Activated CD4-positive, alpha-beta T cell treated with anti-CD3 and anti-CD28 coated beads for 36 hours (primary cell): ENCODE measurements at regions not wholly inside any gene's neighbourhood (a gene's known extent, or its start where the extent isn't known, plus 50 kb on each side); places are given as distances from the start of the nearest gene placed in this dataset.

Source experiments
- ATAC-seq: fragments of 200-7000 bp; cut with Tn5 transposase; one replicate; pipeline ENCODE4 v1.10.0; 2021; ENCODE audit warnings: mild to moderate bottlenecking, moderate library complexity
- CTCF ChIA-PET: fragments of 350-600 bp; sonication (Branson Sonifier 250); formaldehyde crosslinking; loops from one replicate; lab custom pipeline; 2021; ENCODE audit warnings: antibody characterized with exemption; lab: Charles Lee
- POLR2A ChIA-PET: fragments of 350-600 bp; sonication (Branson Sonifier 250); formaldehyde crosslinking; loops from one replicate; lab custom pipeline; 2021; ENCODE audit warnings: antibody characterized with exemption, inconsistent platforms; lab: Charles Lee
- DNase-seq: peaks from one replicate; pipeline ENCODE4 v3.0.0-alpha.2; 2020
- H3K27ac Mint-ChIP-seq: one replicate; pipeline ENCODE4 v1.8.0; 2021; ENCODE audit warnings: mixed read lengths
- H3K27me3 Mint-ChIP-seq: one replicate; pipeline ENCODE4 v1.8.0; 2021; ENCODE audit warnings: mixed read lengths
- H3K36me3 Mint-ChIP-seq: one replicate; pipeline ENCODE4 v1.8.0; 2021; ENCODE audit warnings: low read depth, mixed read lengths
- H3K4me1 Mint-ChIP-seq: one replicate; pipeline ENCODE4 v1.8.0; 2021; ENCODE audit warnings: mixed read lengths
- H3K4me3 Mint-ChIP-seq: one replicate; pipeline ENCODE4 v1.8.0; 2021; ENCODE audit warnings: mild to moderate bottlenecking, moderate library complexity, mixed read lengths
- H3K9me3 Mint-ChIP-seq: one replicate; pipeline ENCODE4 v1.8.0; 2021; ENCODE audit warnings: low read depth, mixed read lengths
- intact Hi-C, 2 experiments: fragments of 100-400 bp; cut with DNase I in 1 of 2; cut with micrococcal nuclease in 1 of 2; formaldehyde crosslinking; loops; one replicate each; pipeline versions ENCODE4 v1.14.2 to v1.15.1; 2022 to 2024; cut with DNase I, micrococcal nuclease

DNA sequence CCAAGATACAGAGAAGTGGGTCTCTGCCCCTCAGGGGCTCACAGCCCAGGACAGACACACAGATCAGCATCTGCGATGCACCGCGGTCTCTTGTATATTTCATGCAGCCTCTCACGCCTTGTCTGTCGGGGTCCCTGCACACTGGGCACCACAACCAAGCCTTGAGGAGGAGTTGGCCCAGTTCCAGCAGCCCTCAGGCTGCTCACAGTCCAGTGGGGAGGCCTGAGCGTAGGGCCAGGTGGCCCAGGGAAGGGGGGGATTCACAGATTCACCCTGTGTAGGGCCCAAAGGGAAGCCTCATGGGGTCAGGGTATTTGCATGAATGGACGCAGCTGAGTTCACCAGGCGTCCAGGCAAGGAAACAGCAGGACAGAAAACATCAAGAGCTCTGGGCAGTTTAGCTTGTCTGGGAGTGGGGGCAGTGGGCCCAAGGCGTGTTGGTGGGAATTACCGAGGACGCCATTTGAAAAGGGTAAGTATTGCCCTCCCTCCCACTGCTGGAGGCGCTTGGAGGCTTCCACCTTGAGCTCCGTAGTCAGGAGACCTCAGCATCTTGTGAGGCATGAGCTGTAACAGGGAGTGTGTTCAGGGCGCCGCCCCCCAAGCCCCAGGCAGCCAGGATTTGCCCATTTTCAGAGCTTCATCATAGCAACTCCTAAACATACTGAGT, 129.1 kb upstream of the CHST15 start:
- POLR2A ChIA-PET: interaction anchor here (1.3 kb wide), 1 partner anchor 9 kb away, joined by 3 read pairs; no protein-coding TSS in a partner anchor
- peaks cover 11% of the 10 kb centered on the region for H3K9me3 Mint-ChIP-seq
- CTCF ChIA-PET: interaction anchor here (0.7 kb wide), 1 partner anchor 97 kb away, joined by 3 read pairs; no protein-coding TSS in a partner anchor
- DNase-seq (no peak), ATAC-seq (no peak)
- no peak overlapping the region for H3K27ac Mint-ChIP-seq
- intact Hi-C loops: loop anchor here in 1 of 2 experiments (10.0 kb wide), 1 partner anchor 228 kb away; no protein-coding TSS in a partner anchor
- peaks cover 6% of the 10 kb centered on the region for H3K27me3 Mint-ChIP-seq
- no peaks in the 10 kb centered on the region for H3K36me3 Mint-ChIP-seq
- no peak overlapping the region for H3K4me3 Mint-ChIP-seq
- no peaks in the 10 kb centered on the region for H3K4me1 Mint-ChIP-seq

DNA sequence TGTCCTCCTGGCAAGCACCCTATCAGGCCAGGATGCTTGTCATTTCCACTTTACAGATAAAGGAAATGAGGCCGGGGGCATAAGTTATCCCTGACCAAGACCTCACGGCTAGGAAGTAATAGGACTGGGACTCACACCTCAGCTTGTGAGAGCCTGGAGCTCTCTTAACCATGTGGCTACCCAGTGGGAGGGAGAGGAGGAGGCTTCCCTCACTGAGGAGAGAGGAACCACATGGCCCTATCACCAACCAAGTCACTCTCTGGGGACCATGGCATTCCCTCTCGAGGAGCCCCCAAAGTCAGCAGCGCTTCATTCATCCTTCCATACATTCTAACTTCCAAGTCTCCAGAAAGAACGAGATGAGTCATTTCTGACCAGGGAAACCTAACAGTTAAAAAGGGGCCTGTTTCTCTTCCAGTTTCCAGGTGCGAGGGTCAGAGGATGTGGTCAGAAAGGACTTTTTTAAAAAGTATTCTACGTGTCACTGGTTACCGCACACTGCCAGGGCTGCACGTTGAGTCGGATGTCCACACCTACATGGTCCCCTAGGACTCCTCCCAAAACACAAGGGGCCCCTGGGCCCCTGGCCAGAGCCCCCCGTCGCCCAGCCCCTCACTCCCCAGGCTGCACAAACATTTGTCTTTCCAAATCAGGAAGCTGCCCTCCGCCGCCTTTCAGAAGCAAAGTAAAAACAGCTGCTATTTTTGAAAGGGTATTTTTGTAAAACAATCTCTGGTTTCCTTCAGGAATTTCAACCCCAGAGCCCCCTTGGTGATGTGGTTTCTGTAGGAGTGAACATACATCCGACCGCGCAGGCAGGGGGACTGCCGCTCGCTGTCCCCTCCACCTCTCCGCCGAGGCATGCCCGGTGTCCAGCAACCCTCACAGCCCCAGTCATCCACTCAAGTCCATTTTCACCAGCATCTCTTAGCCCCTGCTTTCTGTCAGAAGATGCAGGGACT, 128.2 kb upstream of the CHST15 start:
- intact Hi-C loops: loop anchor here in 1 of 2 experiments (10.0 kb wide), 1 partner anchor 227 kb away; no protein-coding TSS in a partner anchor
- Mint-ChIP-seq H3K27me3 (peaks cover 8% of the 10 kb centered on the region), H3K4me1 (no peaks in the 10 kb centered on the region), H3K4me3 (no peak overlapping the region), H3K27ac (no peak overlapping the region), H3K9me3 (peaks cover 3% of the 10 kb centered on the region), H3K36me3 (no peaks in the 10 kb centered on the region)
- DNase-seq (no peak), ATAC-seq (no peak)
- POLR2A ChIA-PET: no interaction called here
- CTCF ChIA-PET: no interaction called here

DNA sequence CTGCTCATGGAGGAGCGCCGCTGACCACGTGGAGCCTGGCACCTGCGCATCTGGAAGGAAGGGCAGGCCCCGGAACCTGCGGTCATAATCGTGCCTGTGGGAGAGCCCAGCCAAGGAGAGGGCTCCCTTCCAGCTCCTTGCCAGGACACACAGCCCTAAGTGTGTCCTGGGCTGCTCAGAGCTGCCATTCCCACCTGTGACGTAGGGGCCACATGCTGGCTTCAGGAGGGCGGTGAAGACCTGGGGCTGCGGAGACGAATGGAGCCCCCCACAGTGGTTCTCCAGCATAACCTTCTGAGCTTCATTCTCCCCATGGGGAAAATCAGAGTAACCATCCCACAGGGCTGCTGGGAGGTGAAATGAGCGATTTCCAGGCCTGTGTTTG, 127.6 kb upstream of the CHST15 start:
- Mint-ChIP-seq H3K4me3 (no peak overlapping the region), H3K4me1 (no peaks in the 10 kb centered on the region), H3K36me3 (no peaks in the 10 kb centered on the region), H3K27ac (no peak overlapping the region), H3K9me3 (no peaks in the 10 kb centered on the region), H3K27me3 (peaks cover 6% of the 10 kb centered on the region)
- DNase-seq: no peak
- no peak for ATAC-seq
- ChIA-PET CTCF (no interaction called here), POLR2A (no interaction called here)
- intact Hi-C loops: loop anchor here in 1 of 2 experiments (10.0 kb wide), 1 partner anchor 226 kb away; no protein-coding TSS in a partner anchor

DNA sequence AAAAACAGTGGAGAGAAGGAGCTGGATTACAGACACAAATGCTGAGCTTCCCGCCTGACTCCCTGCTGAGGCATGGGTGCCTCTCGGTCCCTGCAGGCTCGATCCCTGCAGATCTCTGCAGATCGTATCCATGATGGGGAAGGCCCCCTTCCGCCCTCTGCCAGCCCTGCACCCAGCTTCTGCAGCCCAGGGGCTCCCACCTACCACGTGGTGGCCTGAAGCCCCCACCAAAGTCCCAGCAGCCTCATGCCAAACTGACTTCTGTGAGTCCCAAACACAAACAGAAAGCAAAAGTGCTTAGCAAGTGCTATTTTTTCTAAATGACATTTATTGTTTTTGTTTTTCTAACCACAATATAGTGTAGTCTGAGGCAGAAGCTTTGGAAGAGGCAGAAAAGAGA, 127.1 kb upstream of the CHST15 start:
- CTCF ChIA-PET: no interaction called here
- Mint-ChIP-seq H3K27ac (no peak overlapping the region), H3K27me3 (peaks cover 5% of the 10 kb centered on the region), H3K9me3 (no peaks in the 10 kb centered on the region), H3K36me3 (no peaks in the 10 kb centered on the region), H3K4me1 (no peaks in the 10 kb centered on the region), H3K4me3 (no peak overlapping the region)
- DNase-seq (no peak), ATAC-seq (no peak)
- intact Hi-C loops: loop anchor here in 1 of 2 experiments (10.0 kb wide), 1 partner anchor 226 kb away; no protein-coding TSS in a partner anchor
- POLR2A ChIA-PET: no interaction called here

DNA sequence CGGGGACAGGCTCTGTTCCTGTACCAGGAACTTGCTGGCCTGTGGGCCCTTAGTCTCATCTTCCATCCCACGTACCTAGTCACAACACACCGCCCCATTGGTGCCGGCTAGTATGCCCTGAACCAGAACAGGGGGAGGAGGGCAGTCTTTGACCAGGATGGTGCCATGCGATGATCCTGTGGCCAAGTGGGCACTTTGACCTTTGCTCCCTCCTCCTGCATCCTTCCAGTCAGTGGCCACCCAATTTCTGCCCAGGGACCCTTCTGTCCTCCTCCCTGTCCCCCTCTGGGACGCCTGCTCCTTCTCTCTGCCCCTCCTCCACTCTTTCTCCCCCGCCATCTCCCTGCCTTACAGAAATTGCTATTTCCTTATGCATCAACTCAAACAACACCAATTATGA, 126.3 kb upstream of the CHST15 start:
- no peak overlapping the region for H3K27ac Mint-ChIP-seq
- intact Hi-C loops: loop anchor here in 1 of 2 experiments (10.0 kb wide), 1 partner anchor 225 kb away; no protein-coding TSS in a partner anchor
- H3K27me3 Mint-ChIP-seq: peaks cover 5% of the 10 kb centered on the region
- no peaks in the 10 kb centered on the region for H3K9me3 Mint-ChIP-seq
- ChIA-PET POLR2A (no interaction called here), CTCF (no interaction called here)
- H3K4me3 Mint-ChIP-seq: no peak overlapping the region
- H3K36me3 Mint-ChIP-seq: no peaks in the 10 kb centered on the region
- ATAC-seq: no peak
- H3K4me1 Mint-ChIP-seq: no peaks in the 10 kb centered on the region
- DNase-seq: no peak

DNA sequence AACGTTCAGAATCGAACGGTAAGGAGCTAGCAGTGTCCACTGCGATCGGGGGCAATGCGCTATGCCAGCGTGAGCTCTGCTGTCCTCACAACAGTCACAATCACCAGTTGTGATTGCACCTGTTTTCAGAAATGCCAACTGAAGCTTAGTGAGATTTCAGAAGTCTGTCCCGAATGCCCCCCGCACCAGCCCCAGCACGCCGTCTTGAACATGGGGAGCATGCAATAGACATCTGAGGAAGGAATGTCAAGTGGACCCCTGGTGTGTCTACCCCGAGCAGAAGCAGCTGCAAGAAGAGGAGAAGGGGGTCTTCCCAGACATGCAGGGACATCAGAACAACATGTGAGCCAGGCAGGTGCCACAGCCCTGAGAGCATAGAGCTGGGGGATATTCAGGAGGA, 125.7 kb upstream of the CHST15 start:
- Mint-ChIP-seq H3K4me3 (no peak overlapping the region), H3K27ac (no peak overlapping the region), H3K9me3 (no peaks in the 10 kb centered on the region), H3K4me1 (no peaks in the 10 kb centered on the region), H3K27me3 (peaks cover 5% of the 10 kb centered on the region), H3K36me3 (no peaks in the 10 kb centered on the region)
- ChIA-PET CTCF (no interaction called here), POLR2A (no interaction called here)
- DNase-seq (no peak), ATAC-seq (no peak)
- intact Hi-C loops: no loop called here

DNA sequence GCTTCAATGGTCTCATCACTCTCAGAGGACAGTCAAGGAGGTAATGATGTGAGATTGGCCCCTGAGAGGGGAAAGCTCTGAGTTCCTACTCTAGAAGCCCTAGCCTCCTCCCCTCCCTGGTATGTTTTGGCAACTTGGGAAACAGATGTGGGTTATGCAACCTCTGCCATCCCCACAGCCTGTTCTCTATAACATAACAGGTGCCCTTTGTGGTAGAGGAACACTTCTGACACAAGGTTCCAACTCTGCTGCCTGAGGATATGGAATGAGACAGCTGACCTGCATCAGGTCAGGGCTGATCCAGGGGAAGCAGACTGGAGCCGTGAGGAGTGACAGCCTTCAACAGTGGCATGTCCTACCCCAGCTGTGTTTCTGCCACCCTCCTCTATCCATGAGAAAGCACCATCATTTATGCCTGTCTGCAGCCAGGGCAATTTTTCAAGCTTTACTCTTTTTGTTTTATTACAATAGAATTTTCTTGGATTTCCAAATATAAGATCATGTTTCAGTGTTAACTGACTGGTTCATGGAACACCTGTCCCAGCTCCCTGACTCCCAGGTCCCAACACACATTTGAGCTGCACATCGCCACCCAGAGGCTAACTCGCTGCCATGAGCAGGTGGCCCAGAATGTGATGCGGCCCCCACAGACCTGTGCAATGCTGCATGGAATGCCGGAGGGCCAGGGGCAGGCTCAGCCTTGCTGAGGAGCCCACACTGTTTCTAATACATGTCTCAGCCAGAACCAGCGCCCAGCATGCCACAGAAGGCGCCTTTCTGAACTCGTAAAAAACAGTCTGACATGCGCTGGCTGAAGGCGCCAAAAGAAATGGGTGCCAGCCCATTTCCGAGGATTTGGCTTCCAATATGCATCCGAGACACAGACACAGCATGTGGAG, 124.8 kb upstream of the CHST15 start:
- no peaks in the 10 kb centered on the region for H3K4me1 Mint-ChIP-seq
- DNase-seq (no peak), ATAC-seq (no peak)
- H3K4me3 Mint-ChIP-seq: no peak overlapping the region
- H3K27me3 Mint-ChIP-seq: peaks cover 5% of the 10 kb centered on the region
- H3K27ac Mint-ChIP-seq: no peak overlapping the region
- CTCF ChIA-PET: interaction anchor here (0.5 to 1.3 kb wide), 2 partner anchors 18 to 223 kb away, joined by 3 to 8 read pairs; no protein-coding TSS in a partner anchor
- no peaks in the 10 kb centered on the region for H3K36me3 Mint-ChIP-seq
- intact Hi-C loops: no loop called here
- H3K9me3 Mint-ChIP-seq: no peaks in the 10 kb centered on the region
- POLR2A ChIA-PET: interaction anchor here (0.6 kb wide), 1 partner anchor 10 kb away, joined by 3 read pairs; no protein-coding TSS in a partner anchor

DNA sequence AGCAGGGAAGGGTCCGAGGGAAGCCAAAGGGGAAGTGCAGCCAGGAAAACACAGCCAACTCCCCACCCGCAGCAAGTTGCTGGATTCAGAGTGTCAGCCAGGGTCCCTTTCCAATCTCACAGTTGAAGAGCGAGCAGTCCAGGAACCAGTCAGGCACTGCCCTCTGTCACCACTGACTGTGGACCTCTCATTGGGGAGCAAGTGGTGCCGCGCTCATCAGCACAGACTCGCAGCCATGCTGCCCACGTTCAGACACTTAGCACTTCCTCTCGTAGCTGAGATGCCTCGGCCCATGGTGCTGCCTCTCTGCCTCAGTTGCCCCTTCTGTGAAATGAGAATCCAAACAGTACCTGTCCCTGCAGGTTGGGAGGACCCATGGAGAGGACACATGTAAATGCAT, 123.6 kb upstream of the CHST15 start:
- H3K27ac Mint-ChIP-seq: no peak overlapping the region
- H3K9me3 Mint-ChIP-seq: no peaks in the 10 kb centered on the region
- peaks cover 3% of the 10 kb centered on the region for H3K27me3 Mint-ChIP-seq
- no peak overlapping the region for H3K4me3 Mint-ChIP-seq
- ChIA-PET POLR2A (no interaction called here), CTCF (interaction anchor here (1.3 kb wide), 1 partner anchor 222 kb away, joined by 8 read pairs; no protein-coding TSS in a partner anchor)
- ATAC-seq (no peak), DNase-seq (no peak)
- no peaks in the 10 kb centered on the region for H3K36me3 Mint-ChIP-seq
- no peaks in the 10 kb centered on the region for H3K4me1 Mint-ChIP-seq
- intact Hi-C loops: no loop called here

DNA sequence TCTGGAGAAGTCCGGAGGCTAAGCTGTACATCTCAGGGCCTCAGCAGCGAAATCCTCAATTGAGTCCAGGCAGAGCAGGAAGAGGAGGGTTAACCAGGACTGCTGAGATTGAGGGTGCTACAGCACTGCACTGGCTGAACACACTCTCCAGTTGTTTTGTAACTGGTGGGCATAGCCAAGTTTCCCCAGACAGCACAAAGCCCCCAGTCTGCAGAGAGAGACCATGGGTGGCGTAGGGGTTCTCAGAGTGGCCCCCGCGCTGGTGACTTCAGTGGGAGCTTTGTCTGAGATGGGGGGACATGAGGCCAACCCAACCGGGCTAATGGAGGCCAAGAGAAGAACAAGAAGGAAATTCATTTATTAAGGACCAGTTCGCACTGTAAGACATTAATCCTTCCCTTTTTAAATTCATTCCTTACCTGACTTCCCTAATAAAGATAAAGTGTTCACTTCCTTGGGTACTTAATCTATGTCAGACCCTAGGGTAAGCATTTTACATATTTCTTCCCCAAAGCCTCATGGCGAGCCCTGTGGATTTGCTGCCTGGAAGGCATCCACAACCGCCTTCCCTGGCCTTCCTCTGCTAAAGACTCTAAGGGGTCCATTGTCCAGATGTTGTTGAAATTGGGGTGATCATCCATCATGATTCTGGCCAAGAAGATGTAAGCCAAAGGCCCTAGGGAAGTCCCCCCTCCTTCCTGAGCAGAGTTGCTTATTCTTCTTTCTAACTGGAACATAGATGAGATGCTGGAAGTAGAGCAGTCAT, 121.4 kb upstream of the CHST15 start:
- Mint-ChIP-seq H3K4me3 (no peak overlapping the region), H3K36me3 (no peaks in the 10 kb centered on the region), H3K9me3 (no peaks in the 10 kb centered on the region), H3K4me1 (no peaks in the 10 kb centered on the region), H3K27me3 (peaks cover 2% of the 10 kb centered on the region), H3K27ac (no peak overlapping the region)
- no peak for ATAC-seq
- DNase-seq: no peak
- intact Hi-C loops: no loop called here
- ChIA-PET POLR2A (no interaction called here), CTCF (interaction anchor here (0.7 kb wide), 1 partner anchor 236 kb away, joined by 3 read pairs; no protein-coding TSS in a partner anchor)

DNA sequence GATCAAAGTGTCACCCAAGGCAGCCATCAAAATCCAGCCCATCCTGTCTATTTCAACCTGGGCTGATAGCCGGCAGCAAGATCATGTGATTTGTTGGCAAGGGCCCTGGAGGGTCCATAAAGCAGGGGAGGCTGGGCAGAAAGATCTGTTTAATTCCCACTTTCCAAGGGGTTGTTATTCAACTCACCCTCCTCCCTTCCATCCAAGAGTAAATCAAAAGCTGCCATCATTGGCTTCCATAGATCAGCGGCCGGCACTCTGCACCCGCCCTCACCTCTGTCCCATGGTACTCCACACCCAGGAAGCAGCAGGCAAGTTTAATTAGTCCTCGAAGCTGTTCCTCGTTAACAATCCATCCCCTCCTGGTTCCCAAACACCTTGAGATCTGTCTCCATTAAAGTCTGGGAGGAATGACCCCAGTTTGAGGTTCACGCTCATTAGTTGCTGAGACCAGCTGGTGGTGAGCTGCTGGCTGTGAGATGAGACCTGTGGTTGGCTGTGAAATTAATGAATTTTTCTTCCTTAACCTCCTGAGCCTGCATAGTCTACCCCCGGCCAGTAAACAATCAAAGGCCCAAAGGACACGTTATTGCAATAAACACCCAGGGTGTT, 120.6 kb upstream of the CHST15 start:
- Mint-ChIP-seq H3K4me3 (no peak overlapping the region), H3K27me3 (peaks cover 2% of the 10 kb centered on the region), H3K36me3 (no peaks in the 10 kb centered on the region), H3K4me1 (no peaks in the 10 kb centered on the region), H3K9me3 (no peaks in the 10 kb centered on the region), H3K27ac (no peak overlapping the region)
- CTCF ChIA-PET: interaction anchor here (0.7 kb wide), 1 partner anchor 235 kb away, joined by 3 read pairs; no protein-coding TSS in a partner anchor
- intact Hi-C loops: no loop called here
- no peak for ATAC-seq
- POLR2A ChIA-PET: no interaction called here
- no peak for DNase-seq
